ENCODE measurements at regions not wholly inside any gene's neighbourhood (a gene's known extent, or its start where the extent isn't known, plus 50 kb on each side); places are given as distances from the start of the nearest gene placed in this dataset.
"Not testable (repeated sequence)": the region's sequence is repeated elsewhere in the genome, so short reads cannot be mapped to it uniquely, and the experiment has no call there.

DNA sequence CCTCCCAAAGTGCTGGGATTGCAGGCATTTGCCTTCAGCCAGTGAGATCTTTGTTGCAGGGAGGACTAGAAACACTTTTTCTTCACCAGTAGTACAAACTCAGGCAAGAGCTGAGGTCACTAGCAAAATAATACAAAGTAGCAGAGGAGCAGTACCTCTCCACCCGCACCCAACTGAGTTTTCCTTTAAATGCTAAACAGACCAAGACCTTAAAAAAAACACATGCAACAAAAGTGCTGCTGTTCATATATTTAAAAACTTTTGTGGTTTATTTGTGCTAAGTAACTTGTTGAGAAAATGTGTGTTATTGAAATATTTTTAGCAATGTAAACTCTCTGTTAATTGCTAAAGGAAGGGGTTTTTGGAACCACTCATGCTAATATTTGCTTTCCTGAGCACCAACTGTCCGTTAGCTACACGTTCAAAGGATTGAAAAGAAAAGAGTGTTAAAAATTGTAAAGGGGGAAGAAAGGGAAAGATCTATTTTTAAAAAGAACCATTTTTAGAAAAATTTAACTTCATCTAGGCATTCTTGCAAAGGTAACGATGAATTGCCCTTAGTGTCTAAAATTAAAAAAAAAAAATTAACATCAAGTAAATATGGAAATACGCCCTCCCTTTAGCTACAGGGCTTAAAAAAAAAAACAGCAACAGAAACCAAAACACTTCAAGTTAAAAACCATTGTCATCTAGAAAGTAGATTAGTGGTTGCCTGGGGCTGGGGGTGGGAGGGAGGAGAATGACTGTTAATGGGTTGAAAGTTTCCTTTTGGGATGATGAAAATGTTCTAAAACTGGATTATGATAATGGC is 114.0 kb upstream of the KRAS start:
- DNase-seq, result no peak
- Histone ChIP-seq H3K27me3 (ENCODE audit: control insufficient read depth, insufficient read depth) (no peaks in the 10 kb centered on the region), H3K4me1 (ENCODE audit: control insufficient read depth, insufficient read depth, low read length) (no peaks in the 10 kb centered on the region), H3K4me3 (ENCODE audit: low read length) (no peak overlapping the region), H3K9me3 (ENCODE audit: control insufficient read depth, low read length) (no peaks in the 10 kb centered on the region), H3K27ac (ENCODE audit: low read length) (no peak overlapping the region)
- intact Hi-C loops (cut with DNase I), result no loop called here
- no peak for ATAC-seq
- 67% methylated on average over 5 of the region's 5 CpGs for WGBS

GRCh38 chr12:25362646-25363045 is 111.9 kb upstream of the KRAS start:
- H3K27me3 ChIP-seq (ENCODE audit: control insufficient read depth, insufficient read depth), result no peaks in the 10 kb centered on the region
- no peak for DNase-seq
- no peak overlapping the region for H3K27ac ChIP-seq (ENCODE audit: low read length)
- no peaks in the 10 kb centered on the region for H3K4me1 ChIP-seq (ENCODE audit: control insufficient read depth, insufficient read depth, low read length)
- no peaks in the 10 kb centered on the region for H3K9me3 ChIP-seq (ENCODE audit: control insufficient read depth, low read length)
- ATAC-seq, result no peak
- WGBS, result 87% methylated on average over 4 of the region's 4 CpGs
- intact Hi-C loops (cut with DNase I), result no loop called here
- H3K4me3 ChIP-seq (ENCODE audit: low read length), result no peak overlapping the region

DNA sequence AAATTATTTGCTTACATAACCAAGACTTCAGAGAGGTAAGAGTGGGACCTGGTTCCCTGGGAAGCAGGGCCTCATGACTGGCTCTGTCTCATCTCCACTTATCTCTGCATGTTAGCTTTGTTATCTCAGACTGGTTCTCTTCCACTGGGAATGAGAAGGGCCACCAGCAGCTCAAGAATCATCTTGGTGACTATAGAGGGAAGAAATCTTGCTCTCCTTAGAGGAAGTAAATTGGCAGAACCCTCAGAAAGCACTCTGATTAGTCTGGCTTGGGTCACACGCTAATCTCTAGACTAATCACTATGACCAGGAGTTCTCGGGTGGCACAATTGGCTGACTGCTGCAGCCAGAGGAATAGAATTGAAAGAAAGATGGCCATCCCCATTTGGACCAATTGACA is 110.8 kb upstream of the KRAS start:
- no peaks in the 10 kb centered on the region for H3K9me3 ChIP-seq (ENCODE audit: control insufficient read depth, low read length)
- H3K4me1 ChIP-seq (ENCODE audit: control insufficient read depth, insufficient read depth, low read length), result no peaks in the 10 kb centered on the region
- DNase-seq, result no peak
- WGBS, result 75% methylated on average over 2 of the region's 2 CpGs
- no peaks in the 10 kb centered on the region for H3K27me3 ChIP-seq (ENCODE audit: control insufficient read depth, insufficient read depth)
- no peak overlapping the region for H3K27ac ChIP-seq (ENCODE audit: low read length)
- intact Hi-C loops (cut with DNase I), result no loop called here
- ATAC-seq, result no peak
- no peak overlapping the region for H3K4me3 ChIP-seq (ENCODE audit: low read length)

DNA sequence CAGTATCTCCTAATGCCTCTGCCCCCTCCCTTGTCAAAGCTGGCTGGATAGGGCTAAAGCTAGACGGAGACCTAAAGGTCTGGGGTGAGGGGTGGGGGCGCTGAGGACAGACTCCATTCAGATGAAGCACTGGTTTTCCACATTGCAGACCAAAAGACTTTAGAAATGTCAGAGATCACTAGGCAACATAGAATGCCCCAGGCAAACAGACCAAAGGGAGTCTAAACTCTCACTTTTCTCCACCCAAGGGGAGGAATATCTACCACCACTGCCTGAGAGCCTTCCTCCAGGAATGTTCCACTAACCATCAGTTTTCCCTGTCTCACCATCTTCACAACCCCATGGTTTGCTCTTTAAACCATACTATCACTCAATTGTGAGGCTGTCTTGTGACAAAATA is 106.9 kb upstream of the KRAS start:
- Histone ChIP-seq H3K4me3 (ENCODE audit: low read length) (no peak overlapping the region), H3K27me3 (ENCODE audit: control insufficient read depth, insufficient read depth) (no peaks in the 10 kb centered on the region), H3K4me1 (ENCODE audit: control insufficient read depth, insufficient read depth, low read length) (no peaks in the 10 kb centered on the region), H3K27ac (ENCODE audit: low read length) (no peak overlapping the region), H3K9me3 (ENCODE audit: control insufficient read depth, low read length) (no peaks in the 10 kb centered on the region)
- DNase-seq (no peak), ATAC-seq (no peak)
- intact Hi-C loops (cut with DNase I), result no loop called here
- 71% methylated on average over 2 of the region's 2 CpGs for WGBS

DNA sequence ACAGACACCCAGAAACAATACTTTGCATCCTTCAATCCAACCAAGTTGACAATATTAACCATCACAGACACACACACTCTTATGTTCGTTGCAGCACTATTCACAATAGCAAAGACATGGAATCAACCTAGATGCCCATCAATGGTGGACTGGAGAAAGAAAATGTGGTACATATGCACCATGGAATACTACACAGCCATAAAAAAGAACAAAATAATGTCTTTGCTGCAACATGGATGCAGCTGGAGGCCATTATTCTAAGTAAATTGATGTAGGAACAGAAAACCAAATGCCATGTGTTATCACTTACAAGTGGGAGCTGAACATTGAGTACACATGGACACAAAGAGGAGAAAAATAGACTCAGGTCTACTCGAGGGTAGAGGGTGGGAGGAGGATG is 102.2 kb upstream of the KRAS start:
- WGBS, result 86% methylated on average over 2 of the region's 2 CpGs
- ATAC-seq; H3K4me1 ChIP-seq (ENCODE audit: control insufficient read depth, insufficient read depth, low read length); intact Hi-C loops (cut with DNase I); H3K27ac ChIP-seq (ENCODE audit: low read length); H3K27me3 ChIP-seq (ENCODE audit: control insufficient read depth, insufficient read depth); H3K4me3 ChIP-seq (ENCODE audit: low read length); H3K9me3 ChIP-seq (ENCODE audit: control insufficient read depth, low read length); DNase-seq: not testable (repeated sequence)

DNA sequence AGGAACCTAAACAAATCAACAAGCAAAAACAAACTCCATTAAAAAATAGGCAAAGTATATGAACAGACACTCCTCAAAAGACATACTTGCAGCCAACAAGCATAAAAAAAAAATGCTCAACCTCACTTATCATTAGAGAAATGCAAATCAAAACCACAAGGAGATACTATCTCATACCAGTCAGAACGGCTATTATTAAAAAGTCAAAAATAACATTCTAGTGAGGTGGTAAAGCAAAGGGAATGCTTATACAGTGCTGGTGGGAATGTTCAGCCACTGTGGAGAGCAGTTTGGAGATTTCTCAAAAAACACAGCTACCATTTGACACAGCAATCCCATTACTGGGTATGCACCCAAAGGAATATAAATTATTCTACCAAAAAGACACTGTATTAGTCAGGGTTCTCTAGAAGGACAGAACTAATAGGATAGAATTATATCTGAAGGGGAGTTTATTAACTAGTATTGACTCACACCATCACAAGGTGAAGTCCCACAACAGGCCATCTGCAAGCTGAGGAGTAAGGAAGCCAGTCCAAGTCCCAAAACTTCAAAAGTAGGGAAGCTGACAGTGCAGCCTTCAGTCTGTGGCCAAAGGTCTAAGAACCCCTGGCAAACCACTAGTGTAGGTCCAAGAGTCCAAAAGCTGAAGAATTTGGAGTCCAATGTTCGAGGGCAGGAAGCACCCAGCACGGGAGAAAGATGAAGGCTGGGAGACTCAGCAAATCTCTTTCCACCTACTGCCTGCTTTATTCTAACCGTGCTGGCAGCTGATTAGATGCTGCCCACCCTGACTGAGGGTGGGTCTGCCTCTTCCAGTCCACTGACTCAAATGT is 101.6 kb upstream of the KRAS start:
- Histone ChIP-seq H3K27me3 (ENCODE audit: control insufficient read depth, insufficient read depth) (no peaks in the 10 kb centered on the region), H3K4me1 (ENCODE audit: control insufficient read depth, insufficient read depth, low read length) (no peaks in the 10 kb centered on the region), H3K9me3 (ENCODE audit: control insufficient read depth, low read length) (no peaks in the 10 kb centered on the region), H3K4me3 (ENCODE audit: low read length) (no peak overlapping the region), H3K27ac (ENCODE audit: low read length) (no peak overlapping the region)
- 72% methylated on average over 4 of the region's 4 CpGs for WGBS
- DNase-seq (no peak), ATAC-seq (no peak)
- intact Hi-C loops (cut with DNase I), result no loop called here

- 91% methylated on average over 1 of the region's 1 CpG for WGBS
- DNase-seq (no peak), ATAC-seq (no peak)
- intact Hi-C loops (cut with DNase I), result no loop called here
- no peaks in the 10 kb centered on the region for H3K27me3 ChIP-seq (ENCODE audit: control insufficient read depth, insufficient read depth)
- no peaks in the 10 kb centered on the region for H3K9me3 ChIP-seq (ENCODE audit: control insufficient read depth, low read length)
- no peak overlapping the region for H3K27ac ChIP-seq (ENCODE audit: low read length)
- no peak overlapping the region for H3K4me3 ChIP-seq (ENCODE audit: low read length)
- H3K4me1 ChIP-seq (ENCODE audit: control insufficient read depth, insufficient read depth, low read length), result no peaks in the 10 kb centered on the region
These were observed 97.8 kb upstream of the KRAS start for GRCh38 chr12:25348593-25348895.

GRCh38 chr12:25347716-25348592 is 97.2 kb upstream of the KRAS start:
- no peak overlapping the region for H3K4me3 ChIP-seq (ENCODE audit: low read length)
- ATAC-seq, result no peak
- H3K27ac ChIP-seq (ENCODE audit: low read length), result no peak overlapping the region
- no peaks in the 10 kb centered on the region for H3K4me1 ChIP-seq (ENCODE audit: control insufficient read depth, insufficient read depth, low read length)
- DNase-seq, result no peak
- 40% methylated on average over 4 of the region's 4 CpGs for WGBS
- no peaks in the 10 kb centered on the region for H3K27me3 ChIP-seq (ENCODE audit: control insufficient read depth, insufficient read depth)
- H3K9me3 ChIP-seq (ENCODE audit: control insufficient read depth, low read length), result no peaks in the 10 kb centered on the region
- intact Hi-C loops (cut with DNase I), result no loop called here

- ATAC-seq; H3K4me3 ChIP-seq (ENCODE audit: low read length); intact Hi-C loops (cut with DNase I); DNase-seq; H3K4me1 ChIP-seq (ENCODE audit: control insufficient read depth, insufficient read depth, low read length); H3K9me3 ChIP-seq (ENCODE audit: control insufficient read depth, low read length); H3K27ac ChIP-seq (ENCODE audit: low read length); H3K27me3 ChIP-seq (ENCODE audit: control insufficient read depth, insufficient read depth): not testable (repeated sequence)
- 83% methylated on average over 5 of the region's 5 CpGs for WGBS
These were observed 91.1 kb upstream of the KRAS start for GRCh38 chr12:25341877-25342276.

DNA sequence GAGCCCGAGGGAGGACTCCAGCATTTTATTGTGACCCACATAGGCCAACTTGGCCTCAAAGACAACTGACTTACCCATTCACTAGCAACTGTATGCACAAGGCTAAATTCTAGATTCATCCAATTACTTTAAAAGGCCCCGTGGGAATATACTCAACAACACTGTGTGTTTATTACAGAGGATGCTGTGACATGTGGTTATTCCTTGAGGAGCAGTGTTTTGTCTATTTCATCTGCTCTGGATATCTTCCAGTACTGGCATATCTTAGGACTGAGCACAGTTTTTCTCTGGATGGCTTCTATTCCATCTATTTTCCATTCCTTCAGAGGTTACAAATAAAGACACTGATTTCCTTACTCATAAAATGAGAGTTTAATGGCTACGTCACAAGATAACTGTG is 87.2 kb upstream of the KRAS start:
- H3K9me3 ChIP-seq (ENCODE audit: control insufficient read depth, low read length), result no peaks in the 10 kb centered on the region
- DNase-seq (no peak), ATAC-seq (no peak)
- H3K27me3 ChIP-seq (ENCODE audit: control insufficient read depth, insufficient read depth), result no peaks in the 10 kb centered on the region
- no peak overlapping the region for H3K4me3 ChIP-seq (ENCODE audit: low read length)
- 85% methylated on average over 3 of the region's 3 CpGs for WGBS
- no peak overlapping the region for H3K27ac ChIP-seq (ENCODE audit: low read length)
- peaks cover 2% of the 10 kb centered on the region for H3K4me1 ChIP-seq (ENCODE audit: control insufficient read depth, insufficient read depth, low read length)
- intact Hi-C loops (cut with DNase I), result no loop called here

DNA sequence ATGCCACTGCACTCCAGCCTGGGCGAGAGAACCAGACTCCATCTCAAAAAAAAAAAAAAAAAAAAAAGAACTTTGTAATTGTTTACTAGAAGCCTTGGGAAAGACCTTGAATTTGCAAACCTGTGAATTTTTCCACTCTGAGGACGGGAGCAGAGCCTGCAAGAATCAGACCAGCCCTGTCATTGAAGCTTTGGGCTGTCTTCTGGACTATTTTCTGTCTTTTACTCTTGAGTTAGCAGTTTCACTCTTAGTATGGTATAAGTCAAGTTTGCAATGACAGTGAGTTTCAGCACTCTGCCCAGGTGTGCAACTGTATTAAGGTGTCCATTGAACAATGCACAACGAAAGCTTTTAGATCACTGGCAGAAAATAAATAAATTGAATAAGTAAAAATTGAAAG is 81.4 kb upstream of the KRAS start:
- no peak overlapping the region for H3K27ac ChIP-seq (ENCODE audit: low read length)
- intact Hi-C loops (cut with DNase I), result no loop called here
- no peaks in the 10 kb centered on the region for H3K27me3 ChIP-seq (ENCODE audit: control insufficient read depth, insufficient read depth)
- no peaks in the 10 kb centered on the region for H3K9me3 ChIP-seq (ENCODE audit: control insufficient read depth, low read length)
- 78% methylated on average over 3 of the region's 3 CpGs for WGBS
- ATAC-seq, result no peak
- no peak overlapping the region for H3K4me3 ChIP-seq (ENCODE audit: low read length)
- H3K4me1 ChIP-seq (ENCODE audit: control insufficient read depth, insufficient read depth, low read length), result peaks cover 2% of the 10 kb centered on the region
- DNase-seq, result no peak
